GM23338 (cell line): ENCODE measurements at regions not wholly inside any gene's neighbourhood (a gene's known extent, or its start where the extent isn't known, plus 50 kb on each side); places are given as distances from the start of the nearest gene placed in this dataset.

ENCODE experiments used
- ATAC-seq: fragments of 200-7000 bp; cut with Tn5 transposase; 3 replicates; pipeline ENCODE4 v1.9.1; 2020
- DNase-seq: peaks from one replicate; pipeline ENCODE4 v3.0.0-alpha.2; 2015; ENCODE audit warnings: low spot score
- H2AFZ ChIP-seq: fragments of 200-600 bp; sonication (generic); 2 replicates; pipeline ENCODE4 v1.8.0; 2016; ENCODE audit warnings: antibody characterized with exemption, mild to moderate bottlenecking, moderate library complexity
- H3F3A ChIP-seq: fragments of 200-600 bp; sonication (generic); replicated peaks from 2 replicates; pipeline ENCODE4 v1.8.0; 2017; ENCODE audit warnings: antibody characterized with exemption, mixed run types, low read depth
- H3K27ac ChIP-seq: fragments of 200-600 bp; sonication (generic); 2 replicates; pipeline ENCODE4 v1.6.1; 2016; ENCODE audit warnings: low read depth
- H3K27me3 ChIP-seq: fragments of 200-600 bp; sonication (generic); 2 replicates; pipeline ENCODE4 v1.8.0; 2016; ENCODE audit warnings: mild to moderate bottlenecking, mixed run types, moderate library complexity; ENCODE audit not compliant: insufficient read depth
- H3K36me3 ChIP-seq: fragments of 200-600 bp; sonication (generic); 2 replicates; pipeline ENCODE4 v1.8.0; 2016; ENCODE audit warnings: mild to moderate bottlenecking; ENCODE audit not compliant: insufficient read depth
- H3K4me1 ChIP-seq: fragments of 200-600 bp; sonication (generic); 2 replicates; pipeline ENCODE4 v1.8.0; 2016; ENCODE audit warnings: mild to moderate bottlenecking, moderate library complexity; ENCODE audit not compliant: insufficient read depth
- H3K4me2 ChIP-seq: fragments of 200-600 bp; sonication (generic); 2 replicates; pipeline ENCODE4 v1.7.1; 2017; ENCODE audit warnings: mixed run types
- H3K4me3 ChIP-seq: fragments of 200-600 bp; sonication (generic); 2 replicates; pipeline ENCODE4 v1.6.1; 2016; ENCODE audit warnings: mixed run types
- H3K79me2 ChIP-seq: fragments of 200-600 bp; sonication (generic); replicated peaks from 2 replicates; pipeline ENCODE4 v1.8.0; 2017; ENCODE audit warnings: mild to moderate bottlenecking; ENCODE audit not compliant: insufficient read depth
- H3K9me2 ChIP-seq: fragments of 200-600 bp; sonication (generic); 2 replicates; pipeline ENCODE4 v1.8.0; 2017; ENCODE audit not compliant: insufficient read depth
- H4K20me1 ChIP-seq: fragments of 200-600 bp; sonication (generic); replicated peaks from 2 replicates; pipeline ENCODE4 v1.8.0; 2017; ENCODE audit warnings: mild to moderate bottlenecking; ENCODE audit not compliant: insufficient read depth
- H3K27ac Mint-ChIP-seq: 2 replicates; pipeline ENCODE4 v1.8.0; 2020; ENCODE audit warnings: inconsistent platforms, mild to moderate bottlenecking, moderate library complexity, mixed read lengths
- H3K27me3 Mint-ChIP-seq: 3 replicates; pipeline ENCODE4 v1.8.0; 2022; ENCODE audit warnings: low read depth, mild to moderate bottlenecking, moderate library complexity, mixed read lengths, inconsistent platforms; ENCODE audit not compliant: insufficient read depth, poor library complexity
- H3K36me3 Mint-ChIP-seq: 3 replicates; pipeline ENCODE4 v1.8.0; 2021; ENCODE audit warnings: low read depth, mild to moderate bottlenecking, inconsistent platforms, moderate library complexity, mixed read lengths
- H3K4me1 Mint-ChIP-seq: 3 replicates; pipeline ENCODE4 v1.8.0; 2020; ENCODE audit warnings: mild to moderate bottlenecking, inconsistent platforms, mixed read lengths
- H3K4me3 Mint-ChIP-seq: 3 replicates; pipeline ENCODE4 v1.8.0; 2021; ENCODE audit warnings: moderate library complexity, mild to moderate bottlenecking, inconsistent platforms, mixed read lengths
- H3K9me3 Mint-ChIP-seq: 3 replicates; pipeline ENCODE4 v1.8.0; 2020; ENCODE audit warnings: moderate library complexity, mild to moderate bottlenecking, inconsistent platforms, mixed read lengths
- CREB1 ChIP-seq: fragments of 250-450 bp; sonication (Bioruptor Pico); IDR thresholded peaks from 2 replicates; pipeline ENCODE4 v1.5.0; 2020; ENCODE audit warnings: low read depth, mild to moderate bottlenecking, moderate library complexity
- EZH2phosphoT487 ChIP-seq: fragments of 200-600 bp; sonication (generic); IDR thresholded peaks from one replicate; pipeline ENCODE4 v1.8.1; 2018; ENCODE audit warnings: antibody characterized with exemption; ENCODE audit not compliant: unreplicated experiment
- JUNB ChIP-seq: IDR thresholded peaks from one replicate; pipeline ENCODE4 v1.6.1; 2016; ENCODE audit warnings: antibody characterized with exemption; ENCODE audit not compliant: unreplicated experiment
- ZNF114 ChIP-seq: fragments of 250-450 bp; sonication (Bioruptor Pico); IDR thresholded peaks from 2 replicates; pipeline ENCODE4 v1.5.0; 2020; ENCODE audit warnings: mild to moderate bottlenecking, moderate library complexity
- ZNF331 ChIP-seq: fragments of 250-450 bp; sonication (Bioruptor Pico); IDR thresholded peaks from 2 replicates; pipeline ENCODE4 v1.5.0; 2020; ENCODE audit warnings: low read depth, mild to moderate bottlenecking, moderate library complexity
- TF ChIP-seq, protein P1 (sequence below): fragments of 250-450 bp; sonication (Bioruptor Pico); IDR thresholded peaks from 2 replicates; pipeline ENCODE4 v1.5.0; 2020; ENCODE audit warnings: mild to moderate bottlenecking, moderate library complexity
- TF ChIP-seq, protein P2 (sequence below), 2 experiments: fragments of 200-600 bp in 1 of 2; sonication (generic) in 1 of 2; conservative IDR thresholded peaks; 2 replicates each; pipeline versions ENCODE4 v1.5.1 to v1.6.1; 2016 to 2017; ENCODE audit warnings: antibody characterized with exemption in 2 of 2, low read depth in 2 of 2, mild to moderate bottlenecking in 2 of 2, moderate library complexity in 1 of 2

DNA sequence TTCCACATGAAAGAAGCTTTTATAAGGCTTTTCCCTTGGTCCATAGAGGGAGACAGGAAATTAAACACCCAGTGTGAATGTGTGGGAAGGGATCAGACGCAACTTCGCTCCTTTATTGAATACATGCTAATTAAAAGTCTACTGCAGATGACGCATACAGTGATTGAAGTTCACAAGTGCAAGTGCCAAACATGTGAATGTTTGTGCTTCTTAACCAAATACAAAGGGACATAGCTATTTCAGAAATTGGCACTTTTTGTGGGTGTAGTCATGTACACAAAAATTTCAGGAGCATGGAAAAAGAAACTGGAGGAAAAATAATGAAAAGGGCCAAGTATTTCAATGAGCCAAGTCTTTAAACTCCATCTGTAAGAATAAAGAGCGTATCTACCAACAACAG, 283.7 kb downstream of the SKAP2 start (continued):
- TF ChIP-seq, protein P1, sequence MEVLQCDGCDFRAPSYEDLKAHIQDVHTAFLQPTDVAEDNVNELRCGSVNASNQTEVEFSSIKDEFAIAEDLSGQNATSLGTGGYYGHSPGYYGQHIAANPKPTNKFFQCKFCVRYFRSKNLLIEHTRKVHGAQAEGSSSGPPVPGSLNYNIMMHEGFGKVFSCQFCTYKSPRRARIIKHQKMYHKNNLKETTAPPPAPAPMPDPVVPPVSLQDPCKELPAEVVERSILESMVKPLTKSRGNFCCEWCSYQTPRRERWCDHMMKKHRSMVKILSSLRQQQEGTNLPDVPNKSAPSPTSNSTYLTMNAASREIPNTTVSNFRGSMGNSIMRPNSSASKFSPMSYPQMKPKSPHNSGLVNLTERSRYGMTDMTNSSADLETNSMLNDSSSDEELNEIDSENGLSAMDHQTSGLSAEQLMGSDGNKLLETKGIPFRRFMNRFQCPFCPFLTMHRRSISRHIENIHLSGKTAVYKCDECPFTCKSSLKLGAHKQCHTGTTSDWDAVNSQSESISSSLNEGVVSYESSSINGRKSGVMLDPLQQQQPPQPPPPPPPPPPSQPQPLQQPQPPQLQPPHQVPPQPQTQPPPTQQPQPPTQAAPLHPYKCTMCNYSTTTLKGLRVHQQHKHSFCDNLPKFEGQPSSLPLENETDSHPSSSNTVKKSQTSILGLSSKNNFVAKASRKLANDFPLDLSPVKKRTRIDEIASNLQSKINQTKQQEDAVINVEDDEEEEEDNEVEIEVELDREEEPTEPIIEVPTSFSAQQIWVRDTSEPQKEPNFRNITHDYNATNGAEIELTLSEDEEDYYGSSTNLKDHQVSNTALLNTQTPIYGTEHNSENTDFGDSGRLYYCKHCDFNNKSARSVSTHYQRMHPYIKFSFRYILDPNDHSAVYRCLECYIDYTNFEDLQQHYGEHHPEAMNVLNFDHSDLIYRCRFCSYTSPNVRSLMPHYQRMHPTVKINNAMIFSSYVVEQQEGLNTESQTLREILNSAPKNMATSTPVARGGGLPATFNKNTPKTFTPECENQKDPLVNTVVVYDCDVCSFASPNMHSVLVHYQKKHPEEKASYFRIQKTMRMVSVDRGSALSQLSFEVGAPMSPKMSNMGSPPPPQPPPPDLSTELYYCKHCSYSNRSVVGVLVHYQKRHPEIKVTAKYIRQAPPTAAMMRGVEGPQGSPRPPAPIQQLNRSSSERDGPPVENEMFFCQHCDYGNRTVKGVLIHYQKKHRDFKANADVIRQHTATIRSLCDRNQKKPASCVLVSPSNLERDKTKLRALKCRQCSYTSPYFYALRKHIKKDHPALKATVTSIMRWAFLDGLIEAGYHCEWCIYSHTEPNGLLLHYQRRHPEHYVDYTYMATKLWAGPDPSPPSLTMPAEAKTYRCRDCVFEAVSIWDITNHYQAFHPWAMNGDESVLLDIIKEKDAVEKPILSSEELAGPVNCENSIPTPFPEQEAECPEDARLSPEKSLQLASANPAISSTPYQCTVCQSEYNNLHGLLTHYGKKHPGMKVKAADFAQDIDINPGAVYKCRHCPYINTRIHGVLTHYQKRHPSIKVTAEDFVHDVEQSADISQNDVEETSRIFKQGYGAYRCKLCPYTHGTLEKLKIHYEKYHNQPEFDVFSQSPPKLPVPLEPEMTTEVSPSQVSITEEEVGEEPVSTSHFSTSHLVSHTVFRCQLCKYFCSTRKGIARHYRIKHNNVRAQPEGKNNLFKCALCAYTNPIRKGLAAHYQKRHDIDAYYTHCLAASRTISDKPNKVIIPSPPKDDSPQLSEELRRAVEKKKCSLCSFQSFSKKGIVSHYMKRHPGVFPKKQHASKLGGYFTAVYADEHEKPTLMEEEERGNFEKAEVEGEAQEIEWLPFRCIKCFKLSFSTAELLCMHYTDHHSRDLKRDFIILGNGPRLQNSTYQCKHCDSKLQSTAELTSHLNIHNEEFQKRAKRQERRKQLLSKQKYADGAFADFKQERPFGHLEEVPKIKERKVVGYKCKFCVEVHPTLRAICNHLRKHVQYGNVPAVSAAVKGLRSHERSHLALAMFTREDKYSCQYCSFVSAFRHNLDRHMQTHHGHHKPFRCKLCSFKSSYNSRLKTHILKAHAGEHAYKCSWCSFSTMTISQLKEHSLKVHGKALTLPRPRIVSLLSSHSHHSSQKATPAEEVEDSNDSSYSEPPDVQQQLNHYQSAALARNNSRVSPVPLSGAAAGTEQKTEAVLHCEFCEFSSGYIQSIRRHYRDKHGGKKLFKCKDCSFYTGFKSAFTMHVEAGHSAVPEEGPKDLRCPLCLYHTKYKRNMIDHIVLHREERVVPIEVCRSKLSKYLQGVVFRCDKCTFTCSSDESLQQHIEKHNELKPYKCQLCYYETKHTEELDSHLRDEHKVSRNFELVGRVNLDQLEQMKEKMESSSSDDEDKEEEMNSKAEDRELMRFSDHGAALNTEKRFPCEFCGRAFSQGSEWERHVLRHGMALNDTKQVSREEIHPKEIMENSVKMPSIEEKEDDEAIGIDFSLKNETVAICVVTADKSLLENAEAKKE (CRISPR knock-in tag), result no peak

DNA sequence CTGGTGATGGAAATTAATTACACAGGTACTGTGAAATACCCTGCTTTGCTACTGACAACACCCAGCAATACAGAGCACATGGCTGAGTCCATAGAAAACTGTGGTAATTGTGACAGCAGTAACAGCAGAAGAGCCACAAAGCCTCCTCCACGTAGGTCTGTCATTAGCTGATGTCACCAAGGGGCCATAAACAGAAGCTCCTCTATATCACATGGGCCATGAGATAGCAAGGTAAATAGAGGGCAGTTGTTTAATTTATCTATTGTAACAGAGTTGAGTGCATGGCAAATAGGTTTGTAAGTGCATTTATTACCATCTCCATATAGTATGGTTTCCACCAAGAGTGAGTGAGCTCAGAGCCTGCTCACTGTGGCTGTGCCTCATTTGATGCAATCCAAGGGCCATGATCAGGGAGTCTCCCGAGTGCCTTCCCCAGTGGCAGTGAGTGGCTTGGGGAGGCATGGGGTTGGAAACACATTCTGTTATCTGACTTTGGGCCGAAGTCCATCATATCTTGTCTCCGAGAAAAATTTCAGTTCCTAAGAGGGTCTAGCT, 281.2 kb downstream of the SKAP2 start:
- no peaks in the 10 kb centered on the region for H4K20me1 ChIP-seq
- Mint-ChIP-seq H3K4me3 (no peak overlapping the region), H3K27me3 (peaks cover 2% of the 10 kb centered on the region), H3K27ac (no peak overlapping the region), H3K9me3 (no peaks in the 10 kb centered on the region), H3K36me3 (no peaks in the 10 kb centered on the region), H3K4me1 (peaks cover 16% of the 10 kb centered on the region; the same call in 2 of the 3 replicates)
- ATAC-seq (no peak), DNase-seq (no peak)
- no peak overlapping the region for H3K4me2 ChIP-seq
- no peaks in the 10 kb centered on the region for H3F3A ChIP-seq
- no peak overlapping the region for H3K27ac ChIP-seq
- peaks cover 6% of the 10 kb centered on the region; the same call in 1 of the 2 replicates for H3K4me1 ChIP-seq
- peaks cover 13% of the 10 kb centered on the region for H3K9me2 ChIP-seq
- H3K4me3 ChIP-seq, result no peak overlapping the region
- no peaks in the 10 kb centered on the region for H3K36me3 ChIP-seq
- H3K27me3 ChIP-seq, result no peaks in the 10 kb centered on the region
- H3K79me2 ChIP-seq, result no peaks in the 10 kb centered on the region
- H2AFZ ChIP-seq, result no peak overlapping the region
- TF ChIP-seq ZNF114 (no peak), ZNF331 (no peak), JUNB (no peak), CREB1 (CRISPR knock-in tag) (no peak), EZH2phosphoT487 (no peak)
- TF ChIP-seq, protein P2, sequence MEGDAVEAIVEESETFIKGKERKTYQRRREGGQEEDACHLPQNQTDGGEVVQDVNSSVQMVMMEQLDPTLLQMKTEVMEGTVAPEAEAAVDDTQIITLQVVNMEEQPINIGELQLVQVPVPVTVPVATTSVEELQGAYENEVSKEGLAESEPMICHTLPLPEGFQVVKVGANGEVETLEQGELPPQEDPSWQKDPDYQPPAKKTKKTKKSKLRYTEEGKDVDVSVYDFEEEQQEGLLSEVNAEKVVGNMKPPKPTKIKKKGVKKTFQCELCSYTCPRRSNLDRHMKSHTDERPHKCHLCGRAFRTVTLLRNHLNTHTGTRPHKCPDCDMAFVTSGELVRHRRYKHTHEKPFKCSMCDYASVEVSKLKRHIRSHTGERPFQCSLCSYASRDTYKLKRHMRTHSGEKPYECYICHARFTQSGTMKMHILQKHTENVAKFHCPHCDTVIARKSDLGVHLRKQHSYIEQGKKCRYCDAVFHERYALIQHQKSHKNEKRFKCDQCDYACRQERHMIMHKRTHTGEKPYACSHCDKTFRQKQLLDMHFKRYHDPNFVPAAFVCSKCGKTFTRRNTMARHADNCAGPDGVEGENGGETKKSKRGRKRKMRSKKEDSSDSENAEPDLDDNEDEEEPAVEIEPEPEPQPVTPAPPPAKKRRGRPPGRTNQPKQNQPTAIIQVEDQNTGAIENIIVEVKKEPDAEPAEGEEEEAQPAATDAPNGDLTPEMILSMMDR (conservative IDR thresholded peaks at IDR 0.05; ENCODE audit: low read depth in 2 of 2), result no peak
- TF ChIP-seq, protein P1 (CRISPR knock-in tag), result no peak
